ENCODE measurements at regions not wholly inside any gene's neighbourhood (a gene's known extent, or its start where the extent isn't known, plus 50 kb on each side); places are given as distances from the start of the nearest gene placed in this dataset.
"Not testable (repeated sequence)": the region's sequence is repeated elsewhere in the genome, so short reads cannot be mapped to it uniquely, and the experiment has no call there.

- TF ChIP-seq EP300, CTCF, POLR2A (IDR thresholded peaks at IDR 0.05): not testable (repeated sequence)
Measured at GRCh38 chr7:125915381-125915948, 985.8 kb upstream of the POT1 start.
